ENCODE measurements at regions not wholly inside any gene's neighbourhood (a gene's known extent, or its start where the extent isn't known, plus 50 kb on each side); places are given as distances from the start of the nearest gene placed in this dataset.

GRCh38 chr6:139625081-139625939 is 250.9 kb upstream of the CITED2 start:
- no peaks in the 10 kb centered on the region for H3K27me3 Mint-ChIP-seq (ENCODE audit: insufficient read depth)
- H3K36me3 Mint-ChIP-seq (ENCODE audit: low read depth) = peaks cover 1% of the 10 kb centered on the region
- no peak for TF ChIP-seq CTCF (conservative IDR thresholded peaks at IDR 0.05)
- H3K4me3 ChIP-seq (ENCODE audit: low read length) = no peak overlapping the region
- H3K4me1 Mint-ChIP-seq = peaks cover 12% of the 10 kb centered on the region
- H3K9me3 Mint-ChIP-seq = peaks cover 4% of the 10 kb centered on the region
- no peaks in the 10 kb centered on the region for H3K4me1 ChIP-seq (ENCODE audit: control insufficient read depth, insufficient read depth, low read length)
- no peaks in the 10 kb centered on the region for H3K27me3 ChIP-seq (ENCODE audit: control insufficient read depth, insufficient read depth, low read length, poor library complexity, severe bottlenecking)
- H3K27ac Mint-ChIP-seq = no peak overlapping the region
- DNase-seq = no peak
- H3K4me3 Mint-ChIP-seq = no peak overlapping the region
- no peak overlapping the region for H3K9ac ChIP-seq (ENCODE audit: extremely low read depth, low read length, poor library complexity, severe bottlenecking)
- no peak overlapping the region for H3K27ac ChIP-seq (ENCODE audit: low read depth, low read length)
- 90 to 92% methylated on average over 1 to 6 of the region's 6 CpGs for WGBS, 2 experiments (ENCODE audit: insufficient coverage in 1 of 2, insufficient read length in 1 of 2)
- no peaks in the 10 kb centered on the region for H3K9me3 ChIP-seq (ENCODE audit: control insufficient read depth, low read length)
- H3K36me3 ChIP-seq (ENCODE audit: control insufficient read depth, insufficient read depth, low read length) = no peaks in the 10 kb centered on the region

DNA sequence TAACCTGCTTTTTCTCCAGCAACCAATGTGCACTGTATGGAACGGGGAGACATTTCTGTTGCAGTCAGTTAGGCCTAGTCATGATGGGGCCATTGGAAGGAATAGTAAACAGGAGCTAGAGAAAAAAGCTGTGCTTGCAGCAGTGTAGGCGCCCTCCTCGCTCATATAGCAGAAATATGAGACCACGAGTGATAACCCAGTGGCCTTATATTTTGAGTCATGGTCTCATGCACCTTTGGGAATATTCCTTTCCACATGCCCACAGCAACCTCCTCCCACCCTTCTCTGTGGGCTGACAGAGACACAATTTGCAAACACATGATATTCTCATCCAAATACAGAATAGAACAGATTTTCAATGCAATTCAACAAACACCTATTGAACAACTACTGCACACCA is 248.9 kb upstream of the CITED2 start:
- no peak overlapping the region for H3K9ac ChIP-seq (ENCODE audit: extremely low read depth, low read length, poor library complexity, severe bottlenecking)
- H3K4me1 ChIP-seq (ENCODE audit: control insufficient read depth, insufficient read depth, low read length) = no peaks in the 10 kb centered on the region
- H3K27me3 Mint-ChIP-seq (ENCODE audit: insufficient read depth) = no peaks in the 10 kb centered on the region
- no peaks in the 10 kb centered on the region for H3K36me3 ChIP-seq (ENCODE audit: control insufficient read depth, insufficient read depth, low read length)
- no peak for TF ChIP-seq CTCF (conservative IDR thresholded peaks at IDR 0.05)
- no peak for DNase-seq
- no peak overlapping the region for H3K27ac Mint-ChIP-seq
- H3K27me3 ChIP-seq (ENCODE audit: control insufficient read depth, insufficient read depth, low read length, poor library complexity, severe bottlenecking) = no peaks in the 10 kb centered on the region
- peaks cover 12% of the 10 kb centered on the region for H3K4me1 Mint-ChIP-seq
- no peaks in the 10 kb centered on the region for H3K9me3 ChIP-seq (ENCODE audit: control insufficient read depth, low read length)
- 95 to 98% methylated on average over 4 of the region's 4 CpGs for WGBS, 2 experiments (ENCODE audit: insufficient coverage in 1 of 2, insufficient read length in 1 of 2)
- peaks cover 8% of the 10 kb centered on the region for H3K9me3 Mint-ChIP-seq
- H3K36me3 Mint-ChIP-seq (ENCODE audit: low read depth) = peaks cover 1% of the 10 kb centered on the region
- no peak overlapping the region for H3K4me3 ChIP-seq (ENCODE audit: low read length)
- H3K27ac ChIP-seq (ENCODE audit: low read depth, low read length) = no peak overlapping the region
- no peak overlapping the region for H3K4me3 Mint-ChIP-seq

DNA sequence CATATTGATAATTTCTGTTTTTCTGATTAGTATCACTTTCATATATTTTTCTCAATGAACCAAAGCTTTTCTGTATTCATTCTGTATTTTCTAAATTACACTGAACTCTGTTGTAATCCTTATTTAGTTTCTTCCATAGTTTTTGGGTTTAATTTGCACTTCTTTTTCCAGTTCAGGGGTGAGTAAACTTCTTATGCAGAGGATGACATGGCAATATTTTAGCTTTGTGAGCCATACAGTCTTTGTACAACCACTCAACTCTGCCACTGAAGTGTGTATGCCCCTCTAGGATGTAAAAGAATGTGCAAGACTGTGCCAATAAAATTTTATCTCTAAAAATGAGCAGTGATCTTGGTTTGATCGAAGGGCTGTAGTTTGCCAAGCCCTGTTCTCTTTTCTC is 239.0 kb upstream of the CITED2 start:
- Histone ChIP-seq H3K4me3 (ENCODE audit: low read length) (no peak overlapping the region), H3K4me1 (ENCODE audit: control insufficient read depth, insufficient read depth, low read length) (peaks cover 2% of the 10 kb centered on the region), H3K9ac (ENCODE audit: extremely low read depth, low read length, poor library complexity, severe bottlenecking) (no peak overlapping the region), H3K9me3 (ENCODE audit: control insufficient read depth, low read length) (no peaks in the 10 kb centered on the region), H3K36me3 (ENCODE audit: control insufficient read depth, insufficient read depth, low read length) (no peaks in the 10 kb centered on the region), H3K27ac (ENCODE audit: low read depth, low read length) (no peak overlapping the region), H3K27me3 (ENCODE audit: control insufficient read depth, insufficient read depth, low read length, poor library complexity, severe bottlenecking) (no peaks in the 10 kb centered on the region)
- Mint-ChIP-seq H3K27ac (no peak overlapping the region), H3K4me1 (peaks cover 17% of the 10 kb centered on the region), H3K9me3 (peaks cover 8% of the 10 kb centered on the region), H3K36me3 (ENCODE audit: low read depth) (no peaks in the 10 kb centered on the region), H3K27me3 (ENCODE audit: insufficient read depth) (no peaks in the 10 kb centered on the region), H3K4me3 (no peak overlapping the region)
- TF ChIP-seq CTCF (conservative IDR thresholded peaks at IDR 0.05) = no peak
- 97% methylated on average over 1 of the region's 1 CpG; no CpG with 5 or more reads in 1 of the 2 experiments for WGBS, 2 experiments (ENCODE audit: insufficient coverage in 1 of 2, insufficient read length in 1 of 2)
- DNase-seq = no peak

Measured in endodermal cell (in vitro differentiated cells).